GM12864 (cell line): ENCODE measurements at regions not wholly inside any gene's neighbourhood (a gene's known extent, or its start where the extent isn't known, plus 50 kb on each side); places are given as distances from the start of the nearest gene placed in this dataset.

Experiments
- DNase-seq: peaks from one replicate; pipeline ENCODE4 v3.0.0-alpha.2; 2011; ENCODE audit warnings: low read depth
- H3K4me3 ChIP-seq: 2 replicates; pipeline ENCODE4 v1.5.1; 2011; ENCODE audit warnings: mild to moderate bottlenecking, low read depth, low read length, control low read depth
- CTCF ChIP-seq: IDR thresholded peaks from 2 replicates; pipeline ENCODE4 v1.5.1; 2011; ENCODE audit warnings: low read depth, mild to moderate bottlenecking, moderate library complexity, low read length, control low read depth, inconsistent platforms; ENCODE audit errors: missing control alignments

GRCh38 chr5:68759593-68759992, 334.2 kb upstream of the SLC30A5 start:
- DNase-seq = no peak
- H3K4me3 ChIP-seq = no peak overlapping the region
- TF ChIP-seq CTCF = no peak

GRCh38 chr5:68762201-68762600, 331.6 kb upstream of the SLC30A5 start:
- no peak for DNase-seq
- TF ChIP-seq CTCF = no peak
- no peak overlapping the region for H3K4me3 ChIP-seq

GRCh38 chr5:68766952-68767464, 326.8 kb upstream of the SLC30A5 start:
- no peak overlapping the region for H3K4me3 ChIP-seq
- no peak for TF ChIP-seq CTCF
- no peak for DNase-seq

GRCh38 chr5:68770551-68770950, 323.3 kb upstream of the SLC30A5 start:
- H3K4me3 ChIP-seq = no peak overlapping the region
- DNase-seq = no peak
- TF ChIP-seq CTCF = no peak

GRCh38 chr5:68771221-68771620, 322.6 kb upstream of the SLC30A5 start:
- H3K4me3 ChIP-seq = no peak overlapping the region
- DNase-seq = no peak
- TF ChIP-seq CTCF = no peak

GRCh38 chr5:68771732-68772131, 322.1 kb upstream of the SLC30A5 start:
- no peak overlapping the region for H3K4me3 ChIP-seq
- no peak for DNase-seq
- TF ChIP-seq CTCF = no peak

GRCh38 chr5:68776381-68776780, 317.4 kb upstream of the SLC30A5 start:
- no peak for DNase-seq
- no peak overlapping the region for H3K4me3 ChIP-seq
- no peak for TF ChIP-seq CTCF
